ENCODE measurements at regions not wholly inside any gene's neighbourhood (a gene's known extent, or its start where the extent isn't known, plus 50 kb on each side); places are given as distances from the start of the nearest gene placed in this dataset.

DNA sequence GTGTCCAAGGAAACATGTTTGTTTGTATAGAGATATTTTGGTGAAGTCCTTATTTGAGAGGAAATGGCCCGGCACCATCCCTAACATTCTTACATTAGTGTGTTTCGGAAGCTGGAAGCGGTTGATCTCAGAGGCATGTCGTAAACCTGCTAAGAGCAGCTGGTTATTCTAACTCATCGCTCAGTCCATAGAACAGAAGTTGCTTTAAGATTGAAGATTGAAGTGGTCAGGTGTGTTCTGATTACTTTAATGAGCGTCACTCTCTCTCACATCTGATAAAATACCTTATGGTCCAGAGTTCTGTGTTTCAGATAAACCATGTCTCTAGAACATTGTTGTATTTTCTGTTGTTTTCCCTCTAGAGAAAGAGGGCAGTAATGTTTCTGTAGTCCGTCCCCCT, 60.2 kb upstream of the FLT1 start:
- no peaks in the 10 kb centered on the region for H3K36me3 Mint-ChIP-seq (ENCODE audit: low read depth)
- POLR2A ChIA-PET, result interaction anchor here (1.0 kb wide), 1 partner anchor 12 kb away, joined by 4 read pairs; no protein-coding TSS in a partner anchor
- TF ChIP-seq, protein P1, sequence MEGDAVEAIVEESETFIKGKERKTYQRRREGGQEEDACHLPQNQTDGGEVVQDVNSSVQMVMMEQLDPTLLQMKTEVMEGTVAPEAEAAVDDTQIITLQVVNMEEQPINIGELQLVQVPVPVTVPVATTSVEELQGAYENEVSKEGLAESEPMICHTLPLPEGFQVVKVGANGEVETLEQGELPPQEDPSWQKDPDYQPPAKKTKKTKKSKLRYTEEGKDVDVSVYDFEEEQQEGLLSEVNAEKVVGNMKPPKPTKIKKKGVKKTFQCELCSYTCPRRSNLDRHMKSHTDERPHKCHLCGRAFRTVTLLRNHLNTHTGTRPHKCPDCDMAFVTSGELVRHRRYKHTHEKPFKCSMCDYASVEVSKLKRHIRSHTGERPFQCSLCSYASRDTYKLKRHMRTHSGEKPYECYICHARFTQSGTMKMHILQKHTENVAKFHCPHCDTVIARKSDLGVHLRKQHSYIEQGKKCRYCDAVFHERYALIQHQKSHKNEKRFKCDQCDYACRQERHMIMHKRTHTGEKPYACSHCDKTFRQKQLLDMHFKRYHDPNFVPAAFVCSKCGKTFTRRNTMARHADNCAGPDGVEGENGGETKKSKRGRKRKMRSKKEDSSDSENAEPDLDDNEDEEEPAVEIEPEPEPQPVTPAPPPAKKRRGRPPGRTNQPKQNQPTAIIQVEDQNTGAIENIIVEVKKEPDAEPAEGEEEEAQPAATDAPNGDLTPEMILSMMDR (IDR thresholded peaks at IDR 0.05), result no peak
- no peak overlapping the region for H3K27ac Mint-ChIP-seq
- H3K27me3 Mint-ChIP-seq, result peaks cover 4% of the 10 kb centered on the region
- no peaks in the 10 kb centered on the region for H3K4me1 Mint-ChIP-seq (ENCODE audit: low read depth)
- H3K9me3 Mint-ChIP-seq, result no peaks in the 10 kb centered on the region
- DNase-seq, result no peak
- CTCF ChIA-PET, result interaction anchor here (0.9 to 1.6 kb wide), 3 partner anchors 12 to 231 kb away, joined by 3 to 4 read pairs (median 3); partner anchors contain the start of gene FLT1
- H3K4me3 Mint-ChIP-seq, result no peak overlapping the region
- ATAC-seq, result no peak
- intact Hi-C loops (cut with micrococcal nuclease), result no loop called here

DNA sequence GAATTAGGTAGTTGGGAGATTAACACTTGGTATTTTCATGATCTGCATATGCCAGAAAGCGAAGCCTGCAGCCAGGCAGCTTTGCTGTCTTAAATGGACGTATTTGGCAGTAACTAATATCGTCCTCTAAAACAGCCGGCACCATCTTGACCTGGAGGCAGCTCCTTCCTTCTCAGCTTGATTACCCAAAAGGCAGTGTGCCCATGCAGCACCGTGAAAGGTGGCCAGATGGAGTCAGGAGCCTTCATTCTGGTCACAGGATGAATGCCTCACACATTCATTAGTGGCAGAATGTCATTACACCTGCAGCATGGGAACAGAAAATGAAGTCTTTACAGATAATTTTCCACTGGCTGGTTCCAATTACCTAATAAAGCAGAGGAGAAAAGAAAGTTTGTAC, 59.0 kb upstream of the FLT1 start:
- Mint-ChIP-seq H3K9me3 (no peaks in the 10 kb centered on the region), H3K27me3 (peaks cover 1% of the 10 kb centered on the region), H3K4me1 (ENCODE audit: low read depth) (no peaks in the 10 kb centered on the region), H3K36me3 (ENCODE audit: low read depth) (no peaks in the 10 kb centered on the region), H3K27ac (no peak overlapping the region), H3K4me3 (no peak overlapping the region)
- intact Hi-C loops (cut with micrococcal nuclease), result no loop called here
- TF ChIP-seq, protein P1 (IDR thresholded peaks at IDR 0.05), result no peak
- ATAC-seq (no peak), DNase-seq (no peak)
- ChIA-PET POLR2A (interaction anchor here (0.7 to 1.0 kb wide), 2 partner anchors 11 to 386 kb away, joined by 3 to 4 read pairs; no protein-coding TSS in a partner anchor), CTCF (interaction anchor here (0.6 to 1.6 kb wide), 5 partner anchors 11 to 230 kb away, joined by 3 to 4 read pairs (median 3); partner anchors contain the start of gene FLT1)

DNA sequence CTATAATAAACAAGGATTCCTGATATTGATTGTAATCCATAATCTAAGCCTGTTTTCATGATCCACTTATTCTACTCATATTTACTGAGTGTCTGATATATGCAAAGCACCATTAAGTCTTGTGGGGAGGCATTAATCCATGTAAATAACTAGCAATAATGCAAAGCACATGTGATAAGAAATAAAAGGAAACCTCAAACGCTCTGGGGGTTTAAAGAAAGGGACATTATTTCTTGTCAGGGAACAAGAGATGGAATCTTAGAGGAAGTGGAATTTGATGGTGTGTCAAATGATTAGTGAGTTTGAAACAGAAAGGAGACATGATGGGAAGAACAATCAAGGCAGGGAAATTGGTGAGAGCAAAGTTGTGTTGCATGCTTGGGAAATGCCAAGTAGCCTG, 57.4 kb upstream of the FLT1 start:
- no peaks in the 10 kb centered on the region for H3K4me1 Mint-ChIP-seq (ENCODE audit: low read depth)
- no peak overlapping the region for H3K4me3 Mint-ChIP-seq
- no peak for DNase-seq
- no peaks in the 10 kb centered on the region for H3K9me3 Mint-ChIP-seq
- no peaks in the 10 kb centered on the region for H3K36me3 Mint-ChIP-seq (ENCODE audit: low read depth)
- TF ChIP-seq, protein P1 (IDR thresholded peaks at IDR 0.05), result no peak
- intact Hi-C loops (cut with micrococcal nuclease), result no loop called here
- ChIA-PET POLR2A (no interaction called here), CTCF (no interaction called here)
- H3K27me3 Mint-ChIP-seq, result peaks cover 5% of the 10 kb centered on the region
- no peak overlapping the region for H3K27ac Mint-ChIP-seq
- no peak for ATAC-seq

DNA sequence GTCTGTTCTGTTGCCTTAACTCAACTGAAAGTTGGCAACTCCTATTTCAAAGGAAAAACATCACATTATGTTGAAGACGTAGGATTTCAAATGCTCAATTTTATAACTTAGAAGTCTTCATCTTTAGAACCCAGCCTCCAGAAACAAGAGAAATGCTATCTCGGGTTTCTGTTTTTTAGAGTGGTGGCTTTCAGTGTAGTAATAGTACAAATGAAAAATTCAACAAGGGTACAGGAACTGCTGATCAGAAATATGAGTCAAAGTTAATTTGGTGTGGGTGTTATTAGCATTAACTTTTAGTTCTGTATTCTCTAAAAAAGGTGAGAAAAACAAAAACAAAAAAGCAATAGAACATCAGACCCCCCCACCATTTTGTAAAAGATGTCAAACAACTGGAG, 56.6 kb upstream of the FLT1 start:
- TF ChIP-seq, protein P1 (IDR thresholded peaks at IDR 0.05), result no peak
- POLR2A ChIA-PET, result no interaction called here
- H3K27ac Mint-ChIP-seq, result no peak overlapping the region
- ATAC-seq, result no peak
- H3K4me1 Mint-ChIP-seq (ENCODE audit: low read depth), result no peaks in the 10 kb centered on the region
- peaks cover 5% of the 10 kb centered on the region for H3K27me3 Mint-ChIP-seq
- CTCF ChIA-PET, result no interaction called here
- H3K36me3 Mint-ChIP-seq (ENCODE audit: low read depth), result no peaks in the 10 kb centered on the region
- H3K9me3 Mint-ChIP-seq, result no peaks in the 10 kb centered on the region
- no peak overlapping the region for H3K4me3 Mint-ChIP-seq
- DNase-seq, result no peak
- intact Hi-C loops (cut with micrococcal nuclease), result no loop called here

DNA sequence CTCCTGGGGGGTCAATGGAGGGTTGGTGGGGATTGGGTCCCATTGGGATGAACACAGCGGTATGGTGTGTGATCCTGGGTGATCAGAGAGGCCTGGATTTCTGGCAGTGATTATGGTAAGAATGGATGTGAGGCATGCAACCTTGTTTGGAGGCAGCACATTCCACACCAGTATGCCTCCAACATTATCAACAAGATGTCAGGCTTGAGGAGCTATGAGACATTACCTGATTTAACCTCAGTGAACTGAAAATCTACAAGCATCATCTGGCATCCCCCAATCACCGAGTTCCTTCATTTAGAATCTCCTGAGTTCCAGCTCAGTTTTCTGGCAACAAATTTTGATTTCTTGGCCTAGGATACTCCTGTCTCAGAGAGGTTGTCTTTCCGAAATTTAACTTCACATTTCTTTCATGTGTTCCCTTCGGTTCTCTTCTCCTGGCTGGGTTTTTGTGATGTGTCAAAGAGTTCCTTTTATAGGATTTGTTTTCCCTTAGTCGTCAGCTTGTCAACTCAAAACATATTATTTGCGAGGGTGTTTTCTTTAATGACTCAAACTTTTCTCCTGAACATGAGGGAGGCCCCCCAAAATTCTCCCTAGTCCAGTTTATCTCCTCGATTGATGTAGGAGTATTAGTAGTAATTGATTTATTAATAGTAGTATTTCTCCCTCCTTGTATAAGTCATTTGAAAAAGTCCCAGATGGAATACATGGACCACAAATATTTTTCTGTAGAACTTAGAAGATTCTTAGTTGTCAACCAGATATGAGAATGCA, 56.0 kb upstream of the FLT1 start:
- DNase-seq, result no peak
- no peaks in the 10 kb centered on the region for H3K9me3 Mint-ChIP-seq
- ChIA-PET POLR2A (no interaction called here), CTCF (no interaction called here)
- H3K27ac Mint-ChIP-seq, result no peak overlapping the region
- ATAC-seq, result no peak
- H3K4me1 Mint-ChIP-seq (ENCODE audit: low read depth), result no peaks in the 10 kb centered on the region
- H3K36me3 Mint-ChIP-seq (ENCODE audit: low read depth), result no peaks in the 10 kb centered on the region
- H3K27me3 Mint-ChIP-seq, result peaks cover 5% of the 10 kb centered on the region
- TF ChIP-seq, protein P1 (IDR thresholded peaks at IDR 0.05), result no peak
- intact Hi-C loops (cut with micrococcal nuclease), result no loop called here
- H3K4me3 Mint-ChIP-seq, result no peak overlapping the region
